HCT116 (cell line): ENCODE measurements at regions not wholly inside any gene's neighbourhood (a gene's known extent, or its start where the extent isn't known, plus 50 kb on each side); places are given as distances from the start of the nearest gene placed in this dataset.

Experiments used
- ATAC-seq: fragments of 200-7000 bp; cut with Tn5 transposase; 2 replicates; pipeline ENCODE4 v1.9.1; 2020; ENCODE audit warnings: mild to moderate bottlenecking, moderate library complexity
- BruUV-seq: library from RNA; stranded (reverse); fragments of 400-500 nt; replicated peaks from 2 replicates; lab custom pipeline; 2021; lab: Mats Ljungman, UMichigan
- CTCF ChIA-PET: fragments of 300-600 bp; sonication (Branson Sonifier 250); formaldehyde crosslinking; loops from one replicate; lab custom pipeline; 2021; ENCODE audit warnings: antibody characterized with exemption; lab: Charles Lee
- POLR2A ChIA-PET: fragments of 300-600, 350-600 bp; sonication (Branson Sonifier 250); formaldehyde crosslinking; loops from one replicate; lab custom pipeline; 2021; ENCODE audit warnings: antibody characterized with exemption; lab: Charles Lee
- RAD21 ChIA-PET, 2 experiments: fragments of 300-600 bp; sonication (Branson Sonifier 250); formaldehyde crosslinking; loops; one replicate each; lab custom pipeline; 2023; ENCODE audit warnings: low total read pairs in 2 of 2; ENCODE audit not compliant: uncharacterized antibody in 2 of 2, unreplicated experiment in 2 of 2, low non-redundant PET in 1 of 2; lab: Charles Lee
- DNase-seq: peaks from one replicate; pipeline ENCODE4 v3.0.0-alpha.2; 2010; ENCODE audit warnings: low read depth, low spot score
- H2AFZ ChIP-seq: fragments of 200-600 bp; shearing (Covaris generic), sonication (generic); 2 replicates; pipeline ENCODE4 v1.6.1; 2017; ENCODE audit warnings: low read depth, mixed run types, mixed read lengths, antibody characterized with exemption, low read length; ENCODE audit not compliant: poor library complexity, severe bottlenecking
- H3K27ac ChIP-seq: 2 replicates; pipeline ENCODE4 v1.5.1; 2012; ENCODE audit warnings: low read depth, low read length
- H3K27me3 ChIP-seq: fragments of 200-600 bp; sonication (generic); 2 replicates; pipeline ENCODE4 v1.6.1; 2016; ENCODE audit warnings: mixed run types, low read length, mixed read lengths; ENCODE audit not compliant: insufficient read depth
- H3K36me3 ChIP-seq, 2 experiments: fragments of 200-500 bp in 1 of 2; fragments of 200-600 bp in 1 of 2; sonication (Bioruptor generic) in 1 of 2; sonication (generic) in 1 of 2; 2 replicates each; pipeline versions ENCODE4 v1.5.1 to v1.6.1; 2014 to 2016; ENCODE audit warnings: low read length in 2 of 2, inconsistent platforms in 1 of 2, mixed read lengths in 1 of 2, mixed run types in 1 of 2; ENCODE audit not compliant: insufficient read depth in 2 of 2, control insufficient read depth in 1 of 2
- H3K4me1 ChIP-seq, 2 experiments: fragments of 200-600 bp in 1 of 2; sonication (generic) in 1 of 2; 2 replicates each; pipeline versions ENCODE4 v1.5.1 to v1.6.1; 2012 to 2017; ENCODE audit warnings: low read length in 2 of 2, inconsistent platforms in 1 of 2, mild to moderate bottlenecking in 1 of 2, mixed read lengths in 1 of 2, mixed run types in 1 of 2, moderate library complexity in 1 of 2; ENCODE audit not compliant: insufficient read depth in 2 of 2, control insufficient read depth in 1 of 2
- H3K4me2 ChIP-seq: fragments of 200-600 bp; sonication (generic); 2 replicates; pipeline ENCODE4 v1.6.1; 2017; ENCODE audit warnings: mixed run types, low read length, mixed read lengths
- H3K4me3 ChIP-seq, 2 experiments: fragments of 200-600 bp in 1 of 2; sonication (generic) in 1 of 2; replicated peaks in 1 of 2; 2 replicates each; pipeline ENCODE4 v1.5.1; 2011 to 2016; ENCODE audit warnings: low read length in 2 of 2, control low read depth in 1 of 2, low read depth in 1 of 2, mild to moderate bottlenecking in 1 of 2, mixed read lengths in 1 of 2, mixed run types in 1 of 2
- H3K79me2 ChIP-seq: fragments of 200-600 bp; sonication (generic); 2 replicates; pipeline ENCODE4 v1.6.1; 2017; ENCODE audit warnings: mild to moderate bottlenecking, mixed run types, low read length, moderate library complexity, mixed read lengths; ENCODE audit not compliant: insufficient read depth
- H3K9ac ChIP-seq: fragments of 200-600 bp; sonication (generic); 2 replicates; pipeline ENCODE4 v1.6.1; 2016; ENCODE audit warnings: low read length, mixed read lengths
- H3K9me2 ChIP-seq: fragments of 200-600 bp; sonication (generic), shearing (Covaris generic); 2 replicates; pipeline ENCODE4 v1.6.1; 2017; ENCODE audit warnings: mixed run types, mild to moderate bottlenecking, moderate library complexity; ENCODE audit not compliant: insufficient read depth
- H3K9me3 ChIP-seq, 2 experiments: fragments of 200-500 bp in 1 of 2; fragments of 200-600 bp in 1 of 2; sonication (Bioruptor generic) in 1 of 2; sonication (generic) in 1 of 2; 2 replicates each; pipeline ENCODE4 v1.6.1; 2014 to 2017; ENCODE audit warnings: low read length in 2 of 2, mixed read lengths in 2 of 2, inconsistent platforms in 1 of 2, low read depth in 1 of 2, mild to moderate bottlenecking in 1 of 2, mixed run types in 1 of 2, moderate library complexity in 1 of 2; ENCODE audit not compliant: control insufficient read depth in 1 of 2, insufficient read depth in 1 of 2
- H4K20me1 ChIP-seq: fragments of 200-600 bp; sonication (generic), shearing (Covaris generic); 2 replicates; pipeline ENCODE4 v1.6.1; 2017; ENCODE audit warnings: mixed run types, mild to moderate bottlenecking, moderate library complexity; ENCODE audit not compliant: insufficient read depth
- ATF3 ChIP-seq: IDR thresholded peaks from 2 replicates; pipeline ENCODE4 v1.6.1; 2012
- CEBPB ChIP-seq: IDR thresholded peaks from 2 replicates; pipeline ENCODE4 v1.6.1; 2012; ENCODE audit warnings: low read depth
- CTCF ChIP-seq, 3 experiments: fragments of 200-600 bp in 1 of 3; sonication (generic) in 1 of 3; IDR thresholded peaks in 2 of 3; conservative IDR thresholded peaks in 1 of 3; 2 replicates each; pipeline ENCODE4 v1.5.1; 2012 to 2017; ENCODE audit warnings: low read depth in 2 of 3, low read length in 2 of 3, antibody characterized with exemption in 1 of 3, borderline replicate concordance in 1 of 3, control low read depth in 1 of 3, mild to moderate bottlenecking in 1 of 3, mixed read lengths in 1 of 3, mixed run types in 1 of 3, moderate library complexity in 1 of 3; ENCODE audit not compliant: insufficient read depth in 1 of 3
- ELF1 ChIP-seq: IDR thresholded peaks from 2 replicates; pipeline ENCODE4 v1.6.1; 2012; ENCODE audit warnings: low read depth, borderline replicate concordance
- FOSL1 ChIP-seq: IDR thresholded peaks from 2 replicates; pipeline ENCODE4 v1.6.1; 2012; ENCODE audit warnings: low read depth
- JUND ChIP-seq: IDR thresholded peaks from 2 replicates; pipeline ENCODE4 v1.6.1; 2012
- MAX ChIP-seq: IDR thresholded peaks from 2 replicates; pipeline ENCODE4 v1.6.1; 2012
- RAD21 ChIP-seq: IDR thresholded peaks from 2 replicates; pipeline ENCODE4 v1.6.1; 2012; ENCODE audit warnings: low read depth, mild to moderate bottlenecking
- SP1 ChIP-seq: IDR thresholded peaks from 2 replicates; pipeline ENCODE4 v1.6.1; 2012; ENCODE audit warnings: low read depth
- SRF ChIP-seq: IDR thresholded peaks from 2 replicates; pipeline ENCODE4 v1.6.1; 2012; ENCODE audit warnings: low read depth
- TCF7L2 ChIP-seq: IDR thresholded peaks from 2 replicates; pipeline ENCODE4 v1.7.0; 2011; ENCODE audit warnings: borderline replicate concordance, inconsistent platforms; ENCODE audit not compliant: insufficient read depth, insufficient read length; ENCODE audit errors: extremely low read depth
- ZFX ChIP-seq: fragments of 450-650 bp; IDR thresholded peaks from 2 replicates; pipeline ENCODE4 v1.6.1; 2017
- intact Hi-C: fragments of 100-400 bp; cut with micrococcal nuclease; formaldehyde crosslinking; loops from 2 replicates; pipeline ENCODE4 v1.10.0; 2022

GRCh38 chr11:119924017-119924416, 195.0 kb upstream of the NECTIN1 start (continued):
- TF ChIP-seq SP1, result no peak
- TF ChIP-seq ZFX, result no peak
- no peak for TF ChIP-seq ELF1
- no peak for TF ChIP-seq CEBPB

- DNase-seq (no peak), ATAC-seq (no peak)
- POLR2A ChIA-PET, result no interaction called here
- no peak overlapping the region for H3K9ac ChIP-seq
- H3K9me2 ChIP-seq, result no peaks in the 10 kb centered on the region
- RAD21 ChIA-PET, result no interaction called here
- BruUV-seq, result no TSS peak
- H3K4me3 ChIP-seq, result no peak overlapping the region
- CTCF ChIA-PET, result no interaction called here
- intact Hi-C loops, result no loop called here
- peaks cover 86% of the 10 kb centered on the region for H3K27me3 ChIP-seq
- no peaks in the 10 kb centered on the region for H4K20me1 ChIP-seq
- H3K9me3 ChIP-seq, result no peaks in the 10 kb centered on the region
- H3K4me1 ChIP-seq, result no peaks in the 10 kb centered on the region
- no peak for TF ChIP-seq CTCF (IDR thresholded peaks at IDR 0.05 in 2 of 3, conservative IDR thresholded peaks at IDR 0.05 in 1 of 3; ENCODE audit: borderline replicate concordance in 1 of 3, insufficient read depth in 1 of 3, low read depth in 2 of 3, low read length in 2 of 3)
- no peak for TF ChIP-seq FOSL1
- TF ChIP-seq TCF7L2, result no peak
- no peak for TF ChIP-seq MAX
- no peak for TF ChIP-seq JUND
- no peak for TF ChIP-seq ATF3
- TF ChIP-seq SRF, result no peak
- TF ChIP-seq RAD21, result no peak
- TF ChIP-seq, all 23 proteins: peak for 0
- no peaks in the 10 kb centered on the region for H3K79me2 ChIP-seq
- H3K36me3 ChIP-seq, result no peaks in the 10 kb centered on the region
- no peak overlapping the region for H2AFZ ChIP-seq
- H3K27ac ChIP-seq, result no peak overlapping the region
- no peak overlapping the region for H3K4me2 ChIP-seq
Observed at GRCh38 chr11:119921571-119921970, 192.6 kb upstream of the NECTIN1 start.
